Neural cell (in vitro differentiated cells): ENCODE measurements at regions not wholly inside any gene's neighbourhood (a gene's known extent, or its start where the extent isn't known, plus 50 kb on each side); places are given as distances from the start of the nearest gene placed in this dataset.

Source experiments
- H2AFZ ChIP-seq: fragments of 200-600, 300-800 bp; sonication (generic), shearing (Covaris generic); 2 replicates; pipeline ENCODE4 v1.6.0; 2014; ENCODE audit warnings: low read depth, mild to moderate bottlenecking, antibody characterized with exemption, low read length, moderate library complexity
- H3F3A ChIP-seq: fragments of 200-600 bp; shearing (Covaris generic); 2 replicates; pipeline ENCODE4 v1.6.1; 2016; ENCODE audit warnings: mild to moderate bottlenecking, moderate library complexity, mixed read lengths, antibody characterized with exemption, low read length; ENCODE audit not compliant: insufficient read depth, poor library complexity, severe bottlenecking
- H3K27ac ChIP-seq: fragments of 200-600, 300-800 bp; sonication (generic), shearing (Covaris generic); 2 replicates; pipeline ENCODE4 v1.5.1; 2014; ENCODE audit warnings: mild to moderate bottlenecking, low read length, moderate library complexity
- H3K27me3 ChIP-seq: fragments of 300-800, 200-600 bp; sonication (generic), shearing (Covaris generic); 2 replicates; pipeline ENCODE4 v1.6.0; 2014; ENCODE audit warnings: mild to moderate bottlenecking, low read depth, low read length, moderate library complexity; ENCODE audit not compliant: insufficient read depth
- H3K36me3 ChIP-seq: fragments of 300-800, 200-600 bp; sonication (generic), shearing (Covaris generic); 2 replicates; pipeline ENCODE4 v1.5.1; 2014; ENCODE audit warnings: mild to moderate bottlenecking, antibody characterized with exemption, low read length, moderate library complexity; ENCODE audit not compliant: insufficient read depth
- H3K4me2 ChIP-seq: fragments of 300-800, 200-600 bp; sonication (generic), shearing (Covaris generic); 2 replicates; pipeline ENCODE4 v1.6.0; 2014; ENCODE audit warnings: mild to moderate bottlenecking, low read length
- H3K4me3 ChIP-seq: fragments of 300-800, 200-600 bp; sonication (generic), shearing (Covaris generic); 2 replicates; pipeline ENCODE4 v1.5.1; 2014; ENCODE audit warnings: mild to moderate bottlenecking, low read length, moderate library complexity
- H3K79me2 ChIP-seq: fragments of 200-600 bp; shearing (Covaris generic); replicated peaks from 2 replicates; pipeline ENCODE4 v1.6.0; 2014; ENCODE audit warnings: mild to moderate bottlenecking, low read length, moderate library complexity; ENCODE audit not compliant: insufficient read depth
- H3K9ac ChIP-seq: fragments of 300-800, 200-600 bp; sonication (generic), shearing (Covaris generic); 2 replicates; pipeline ENCODE4 v1.6.1; 2016; ENCODE audit warnings: mild to moderate bottlenecking, low read length, mixed read lengths
- H3K9me2 ChIP-seq: fragments of 200-600 bp; shearing (Covaris generic); 2 replicates; pipeline ENCODE4 v1.6.1; 2016; ENCODE audit warnings: mild to moderate bottlenecking, low read length, mixed read lengths; ENCODE audit not compliant: insufficient read depth
- H3K9me3 ChIP-seq: fragments of 200-600, 300-800 bp; sonication (generic), shearing (Covaris generic); 2 replicates; pipeline ENCODE4 v1.6.1; 2016; ENCODE audit warnings: mild to moderate bottlenecking, mixed run types, low read length, moderate library complexity, mixed read lengths
- H4K20me1 ChIP-seq: fragments of 200-600 bp; shearing (Covaris generic); 2 replicates; pipeline ENCODE4 v1.6.1; 2016; ENCODE audit warnings: mild to moderate bottlenecking, mixed run types; ENCODE audit not compliant: insufficient read depth
- CTCF ChIP-seq: fragments of 450-650 bp; IDR thresholded peaks from 2 replicates; pipeline ENCODE4 v1.5.1; 2014; ENCODE audit warnings: antibody characterized with exemption, mild to moderate bottlenecking, moderate library complexity; ENCODE audit not compliant: poor library complexity, severe bottlenecking
- EP300 ChIP-seq: fragments of 450-650 bp; conservative IDR thresholded peaks from 2 replicates; pipeline ENCODE4 v1.6.1; 2014; ENCODE audit warnings: antibody characterized with exemption, mild to moderate bottlenecking, moderate library complexity; ENCODE audit not compliant: poor library complexity, severe bottlenecking
- EZH2 ChIP-seq: fragments of 200-600, 300-800 bp; shearing (Covaris generic), sonication (generic); IDR thresholded peaks from 2 replicates; pipeline ENCODE4 v1.6.1; 2014; ENCODE audit warnings: antibody characterized with exemption, low read length, borderline replicate concordance, mild to moderate bottlenecking; ENCODE audit not compliant: insufficient read depth, poor library complexity, severe bottlenecking
- MXI1 ChIP-seq: fragments of 450-650 bp; conservative IDR thresholded peaks from 2 replicates; pipeline ENCODE4 v1.6.1; 2014; ENCODE audit warnings: antibody characterized with exemption, mild to moderate bottlenecking; ENCODE audit not compliant: poor library complexity, severe bottlenecking
- POLR2AphosphoS5 ChIP-seq: IDR thresholded peaks from 2 replicates; pipeline ENCODE4 v1.6.1; 2012
- RAD21 ChIP-seq: fragments of 450-650 bp; conservative IDR thresholded peaks from 2 replicates; pipeline ENCODE4 v1.6.1; 2014; ENCODE audit warnings: antibody characterized with exemption, mild to moderate bottlenecking, moderate library complexity
- REST ChIP-seq: IDR thresholded peaks from 2 replicates; pipeline ENCODE4 v1.6.1; 2012; ENCODE audit warnings: borderline replicate concordance
- SMC3 ChIP-seq: fragments of 450-650 bp; conservative IDR thresholded peaks from 2 replicates; pipeline ENCODE4 v1.6.1; 2014; ENCODE audit warnings: antibody characterized with exemption, mild to moderate bottlenecking, moderate library complexity; ENCODE audit not compliant: poor library complexity
- TAF1 ChIP-seq: IDR thresholded peaks from 2 replicates; pipeline ENCODE4 v1.6.1; 2012; ENCODE audit warnings: low read depth

GRCh38 chr5:73369278-73369677, 79.3 kb downstream of the FOXD1 start:
- TF ChIP-seq POLR2AphosphoS5 (no peak), MXI1 (no peak), REST (no peak), TAF1 (no peak), CTCF (no peak), EP300 (no peak), SMC3 (no peak), RAD21 (no peak), EZH2 (no peak)
- Histone ChIP-seq H3K36me3 (no peaks in the 10 kb centered on the region), H3K9me3 (no peaks in the 10 kb centered on the region)

GRCh38 chr5:73367650-73368049, 80.9 kb downstream of the FOXD1 start:
- no peaks in the 10 kb centered on the region for H3K9me3 ChIP-seq
- H3K27me3 ChIP-seq = no peaks in the 10 kb centered on the region
- H3K79me2 ChIP-seq = no peaks in the 10 kb centered on the region
- no peak overlapping the region for H3K9ac ChIP-seq
- no peaks in the 10 kb centered on the region for H4K20me1 ChIP-seq
- H3K4me3 ChIP-seq = no peak overlapping the region
- no peaks in the 10 kb centered on the region for H3K36me3 ChIP-seq
- H3F3A ChIP-seq = no peaks in the 10 kb centered on the region
- H2AFZ ChIP-seq = no peak overlapping the region
- H3K27ac ChIP-seq = no peak overlapping the region
- TF ChIP-seq REST (no peak), MXI1 (no peak), EZH2 (no peak), SMC3 (no peak), RAD21 (no peak), CTCF (no peak), EP300 (no peak), POLR2AphosphoS5 (no peak), TAF1 (no peak)
- H3K9me2 ChIP-seq = no peaks in the 10 kb centered on the region
- no peak overlapping the region for H3K4me2 ChIP-seq

More at GRCh38 chr5:73369278-73369677, 79.3 kb downstream of the FOXD1 start:
- Histone ChIP-seq H3K9me2 (no peaks in the 10 kb centered on the region), H3K27me3 (no peaks in the 10 kb centered on the region), H3F3A (no peaks in the 10 kb centered on the region), H4K20me1 (no peaks in the 10 kb centered on the region), H3K27ac (no peak overlapping the region), H3K79me2 (no peaks in the 10 kb centered on the region), H2AFZ (no peak overlapping the region), H3K9ac (no peak overlapping the region), H3K4me2 (no peak overlapping the region), H3K4me3 (no peak overlapping the region)
